ENCODE measurements at regions not wholly inside any gene's neighbourhood (a gene's known extent, or its start where the extent isn't known, plus 50 kb on each side); places are given as distances from the start of the nearest gene placed in this dataset.
"Not testable (repeated sequence)": the region's sequence is repeated elsewhere in the genome, so short reads cannot be mapped to it uniquely, and the experiment has no call there.

DNA sequence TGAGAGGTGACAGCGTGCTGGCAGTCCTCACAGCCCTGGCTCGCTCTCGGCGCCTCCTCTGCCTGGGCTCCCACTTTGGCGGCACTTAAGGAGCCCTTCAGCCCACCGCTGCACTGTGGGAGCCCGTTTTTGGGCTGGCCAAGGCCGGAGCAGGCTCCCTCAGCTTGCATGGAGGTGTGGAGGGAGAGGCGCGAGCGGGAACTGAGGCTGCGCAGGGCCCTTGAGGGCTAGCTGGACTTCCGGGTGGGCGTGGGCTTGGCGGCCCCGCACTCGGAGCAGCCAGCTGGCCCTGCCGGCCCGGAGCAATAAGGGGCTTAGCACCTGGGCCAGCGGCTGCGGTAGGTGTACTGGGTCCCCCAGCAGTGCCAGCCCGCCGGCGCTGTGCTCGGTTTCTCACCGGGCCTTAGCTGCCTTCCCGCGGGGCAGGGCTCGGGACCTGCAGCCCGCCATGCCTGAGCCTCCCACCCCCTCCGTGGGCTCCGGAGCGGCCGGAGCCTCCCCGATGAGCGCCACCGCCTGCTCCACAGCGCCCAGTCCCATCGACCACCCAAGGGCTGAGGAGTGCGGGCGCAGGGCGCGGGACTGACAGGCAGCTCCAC lies 401.6 kb upstream of the LMO3 start:
- TF ChIP-seq, protein P1, sequence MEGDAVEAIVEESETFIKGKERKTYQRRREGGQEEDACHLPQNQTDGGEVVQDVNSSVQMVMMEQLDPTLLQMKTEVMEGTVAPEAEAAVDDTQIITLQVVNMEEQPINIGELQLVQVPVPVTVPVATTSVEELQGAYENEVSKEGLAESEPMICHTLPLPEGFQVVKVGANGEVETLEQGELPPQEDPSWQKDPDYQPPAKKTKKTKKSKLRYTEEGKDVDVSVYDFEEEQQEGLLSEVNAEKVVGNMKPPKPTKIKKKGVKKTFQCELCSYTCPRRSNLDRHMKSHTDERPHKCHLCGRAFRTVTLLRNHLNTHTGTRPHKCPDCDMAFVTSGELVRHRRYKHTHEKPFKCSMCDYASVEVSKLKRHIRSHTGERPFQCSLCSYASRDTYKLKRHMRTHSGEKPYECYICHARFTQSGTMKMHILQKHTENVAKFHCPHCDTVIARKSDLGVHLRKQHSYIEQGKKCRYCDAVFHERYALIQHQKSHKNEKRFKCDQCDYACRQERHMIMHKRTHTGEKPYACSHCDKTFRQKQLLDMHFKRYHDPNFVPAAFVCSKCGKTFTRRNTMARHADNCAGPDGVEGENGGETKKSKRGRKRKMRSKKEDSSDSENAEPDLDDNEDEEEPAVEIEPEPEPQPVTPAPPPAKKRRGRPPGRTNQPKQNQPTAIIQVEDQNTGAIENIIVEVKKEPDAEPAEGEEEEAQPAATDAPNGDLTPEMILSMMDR (IDR thresholded peaks at IDR 0.05) = not testable (repeated sequence)
- TF ChIP-seq EP300, POLR2A (IDR thresholded peaks at IDR 0.05): not testable (repeated sequence)
